Activated T-cell treated with anti-CD3 and anti-CD28 coated beads, Interleukin-2, amount 50 U/mL, for 24 hours (primary cell): ENCODE measurements at regions not wholly inside any gene's neighbourhood (a gene's known extent, or its start where the extent isn't known, plus 50 kb on each side); places are given as distances from the start of the nearest gene placed in this dataset.

Source experiments
- DNase-seq: peaks from one replicate; pipeline ENCODE4 v3.0.0-alpha.2; 2020
- H3K27ac Mint-ChIP-seq: 2 replicates; pipeline ENCODE4 v1.8.0; 2020; ENCODE audit warnings: mild to moderate bottlenecking, mixed read lengths
- H3K27me3 Mint-ChIP-seq: 2 replicates; pipeline ENCODE4 v1.8.0; 2020; ENCODE audit warnings: mixed read lengths
- H3K36me3 Mint-ChIP-seq: 2 replicates; pipeline ENCODE4 v1.8.0; 2020; ENCODE audit warnings: low read depth, mixed read lengths
- H3K4me1 Mint-ChIP-seq: 2 replicates; pipeline ENCODE4 v1.8.0; 2020; ENCODE audit warnings: low read depth, mixed read lengths
- H3K4me3 Mint-ChIP-seq: 2 replicates; pipeline ENCODE4 v1.8.0; 2020; ENCODE audit warnings: mild to moderate bottlenecking, moderate library complexity, mixed read lengths
- H3K9me3 Mint-ChIP-seq: 2 replicates; pipeline ENCODE4 v1.8.0; 2020; ENCODE audit warnings: mixed read lengths

DNA sequence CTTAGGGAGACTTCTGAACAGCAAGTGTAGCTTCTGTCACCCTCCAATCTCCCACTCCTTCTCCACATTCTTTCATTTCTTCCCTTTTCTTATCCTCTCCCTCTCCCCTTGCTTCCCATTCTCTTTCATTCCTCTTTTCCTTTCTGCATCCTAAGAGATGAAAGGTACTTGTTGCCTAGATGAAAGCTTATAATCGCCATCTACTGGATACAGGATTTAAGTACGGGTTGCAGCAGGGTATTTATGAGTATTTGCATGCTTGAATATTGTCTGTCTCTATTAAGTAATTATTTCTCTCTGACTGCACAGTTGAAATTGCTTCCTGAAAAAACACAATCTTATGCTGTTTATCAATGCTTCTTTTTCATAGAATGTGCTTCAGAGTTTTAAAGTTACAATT lies 174.0 kb upstream of the TENT5D start:
- DNase-seq, result no peak
- Mint-ChIP-seq H3K36me3 (no peaks in the 10 kb centered on the region), H3K4me1 (no peaks in the 10 kb centered on the region), H3K4me3 (no peak overlapping the region), H3K27ac (no peak overlapping the region), H3K27me3 (peaks cover 25% of the 10 kb centered on the region), H3K9me3 (no peaks in the 10 kb centered on the region)

DNA sequence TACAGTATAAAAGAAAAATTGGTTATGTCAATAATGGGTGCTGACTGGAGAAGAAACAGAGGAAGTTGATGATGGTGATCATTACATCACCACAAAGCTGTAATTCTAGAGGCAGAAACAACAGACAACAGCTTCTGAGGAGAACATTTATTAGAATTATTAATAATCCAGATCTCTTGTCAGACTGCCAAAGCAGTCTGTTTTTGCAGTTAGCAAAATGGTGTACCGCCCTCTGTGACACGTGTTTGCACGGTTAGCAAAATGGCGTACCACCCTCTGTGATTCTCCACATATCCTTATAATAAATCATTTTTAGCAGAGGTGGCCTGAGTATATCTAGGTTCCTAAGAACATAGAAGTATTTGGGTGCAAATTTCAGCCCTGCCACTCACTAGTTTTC lies 154.0 kb upstream of the TENT5D start:
- no peaks in the 10 kb centered on the region for H3K9me3 Mint-ChIP-seq
- H3K27ac Mint-ChIP-seq, result no peak overlapping the region
- H3K27me3 Mint-ChIP-seq, result peaks cover 27% of the 10 kb centered on the region
- no peak for DNase-seq
- no peak overlapping the region for H3K4me3 Mint-ChIP-seq
- no peaks in the 10 kb centered on the region for H3K36me3 Mint-ChIP-seq
- H3K4me1 Mint-ChIP-seq, result no peaks in the 10 kb centered on the region

DNA sequence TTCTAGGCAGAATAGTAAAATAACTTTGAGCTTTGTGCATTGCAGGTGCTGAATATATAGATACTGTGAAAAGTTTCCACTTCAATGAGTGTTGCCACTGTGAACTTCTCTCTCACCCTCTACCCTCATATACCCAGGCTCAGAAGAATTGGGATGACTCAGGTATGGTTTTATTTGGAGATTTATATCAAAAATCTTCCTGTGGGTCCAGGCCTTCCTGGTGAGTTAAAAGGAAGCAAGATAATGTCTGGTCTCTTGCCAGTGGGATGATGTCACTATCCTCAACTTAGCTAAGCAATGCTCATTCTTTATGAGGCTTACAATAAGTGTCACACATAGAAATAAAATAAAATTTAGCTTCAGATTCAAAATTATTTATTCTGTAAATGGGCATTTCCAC lies 153.3 kb upstream of the TENT5D start:
- peaks cover 25% of the 10 kb centered on the region for H3K27me3 Mint-ChIP-seq
- no peak overlapping the region for H3K27ac Mint-ChIP-seq
- DNase-seq, result no peak
- no peak overlapping the region for H3K4me3 Mint-ChIP-seq
- no peaks in the 10 kb centered on the region for H3K4me1 Mint-ChIP-seq
- no peaks in the 10 kb centered on the region for H3K9me3 Mint-ChIP-seq
- no peaks in the 10 kb centered on the region for H3K36me3 Mint-ChIP-seq

GRCh38 chrX:80267790-80268189 lies 152.5 kb upstream of the TENT5D start:
- Mint-ChIP-seq H3K4me1 (no peaks in the 10 kb centered on the region), H3K36me3 (no peaks in the 10 kb centered on the region), H3K27me3 (peaks cover 21% of the 10 kb centered on the region), H3K9me3 (no peaks in the 10 kb centered on the region), H3K27ac (no peak overlapping the region), H3K4me3 (no peak overlapping the region)
- no peak for DNase-seq

GRCh38 chrX:80282535-80282934 lies 137.7 kb upstream of the TENT5D start:
- Mint-ChIP-seq H3K4me3 (no peak overlapping the region), H3K36me3 (no peaks in the 10 kb centered on the region), H3K27me3 (peaks cover 20% of the 10 kb centered on the region), H3K27ac (no peak overlapping the region), H3K4me1 (no peaks in the 10 kb centered on the region), H3K9me3 (peaks cover 2% of the 10 kb centered on the region)
- DNase-seq, result no peak

- no peak overlapping the region for H3K27ac Mint-ChIP-seq
- DNase-seq, result no peak
- no peaks in the 10 kb centered on the region for H3K4me1 Mint-ChIP-seq
- no peaks in the 10 kb centered on the region for H3K9me3 Mint-ChIP-seq
- H3K27me3 Mint-ChIP-seq, result peaks cover 18% of the 10 kb centered on the region
- H3K4me3 Mint-ChIP-seq, result no peak overlapping the region
- no peaks in the 10 kb centered on the region for H3K36me3 Mint-ChIP-seq
Observed at GRCh38 chrX:80285131-80285773, 135.0 kb upstream of the TENT5D start.

GRCh38 chrX:80290834-80291233 lies 129.4 kb upstream of the TENT5D start:
- H3K27ac Mint-ChIP-seq, result no peak overlapping the region
- H3K9me3 Mint-ChIP-seq, result no peaks in the 10 kb centered on the region
- H3K4me1 Mint-ChIP-seq, result no peaks in the 10 kb centered on the region
- H3K27me3 Mint-ChIP-seq, result peaks cover 16% of the 10 kb centered on the region
- no peak for DNase-seq
- no peak overlapping the region for H3K4me3 Mint-ChIP-seq
- H3K36me3 Mint-ChIP-seq, result no peaks in the 10 kb centered on the region

- no peaks in the 10 kb centered on the region for H3K9me3 Mint-ChIP-seq
- H3K36me3 Mint-ChIP-seq, result no peaks in the 10 kb centered on the region
- no peak overlapping the region for H3K4me3 Mint-ChIP-seq
- H3K27ac Mint-ChIP-seq, result no peak overlapping the region
- H3K27me3 Mint-ChIP-seq, result peaks cover 5% of the 10 kb centered on the region
- no peak for DNase-seq
- no peaks in the 10 kb centered on the region for H3K4me1 Mint-ChIP-seq
Observed at GRCh38 chrX:80293354-80293753, 126.9 kb upstream of the TENT5D start.

GRCh38 chrX:80306007-80306406 lies 114.2 kb upstream of the TENT5D start:
- H3K4me1 Mint-ChIP-seq, result no peaks in the 10 kb centered on the region
- H3K27ac Mint-ChIP-seq, result no peak overlapping the region
- no peak for DNase-seq
- no peak overlapping the region for H3K4me3 Mint-ChIP-seq
- H3K36me3 Mint-ChIP-seq, result no peaks in the 10 kb centered on the region
- peaks cover 20% of the 10 kb centered on the region for H3K27me3 Mint-ChIP-seq
- no peaks in the 10 kb centered on the region for H3K9me3 Mint-ChIP-seq

DNA sequence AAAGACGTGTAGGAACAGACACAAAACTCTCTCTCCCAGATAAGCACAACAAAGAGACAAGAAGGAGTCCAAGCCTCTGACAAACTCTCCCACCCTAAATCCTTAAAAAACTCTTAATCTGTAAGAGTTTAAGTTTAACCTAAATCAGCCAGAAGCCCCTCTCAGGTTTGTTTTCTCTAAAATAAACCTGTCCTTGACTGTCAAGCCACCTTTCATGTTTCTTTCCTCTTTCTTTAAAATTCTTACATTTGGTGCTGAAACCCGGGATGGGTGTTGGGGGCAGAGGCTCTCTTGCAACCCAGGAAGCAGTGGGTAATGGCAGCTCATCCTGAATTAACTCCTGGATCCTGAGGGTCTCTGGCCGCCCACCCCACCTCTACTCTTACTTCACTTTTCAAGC lies 107.8 kb upstream of the TENT5D start:
- H3K27me3 Mint-ChIP-seq, result peaks cover 25% of the 10 kb centered on the region
- H3K4me3 Mint-ChIP-seq, result no peak overlapping the region
- DNase-seq, result no peak
- no peaks in the 10 kb centered on the region for H3K36me3 Mint-ChIP-seq
- no peak overlapping the region for H3K27ac Mint-ChIP-seq
- no peaks in the 10 kb centered on the region for H3K4me1 Mint-ChIP-seq
- no peaks in the 10 kb centered on the region for H3K9me3 Mint-ChIP-seq

DNA sequence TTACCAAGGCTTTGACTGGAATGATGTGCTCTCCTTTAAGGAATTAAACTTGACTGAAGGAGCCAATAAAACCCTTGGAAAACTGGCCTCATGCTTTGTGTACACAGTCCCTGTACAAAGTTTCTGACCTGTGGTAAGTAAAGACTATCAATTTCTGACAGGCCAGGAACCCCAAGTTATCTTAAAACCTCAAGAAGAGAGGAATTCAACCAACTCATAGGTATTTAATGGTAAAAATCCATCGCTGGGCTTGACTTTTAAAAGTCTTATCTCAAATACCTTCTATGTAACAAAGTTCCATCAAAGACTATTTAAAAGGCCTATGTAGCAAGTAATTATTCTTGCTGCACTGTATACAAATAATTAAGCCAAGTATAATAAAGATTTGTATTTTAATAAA lies 103.7 kb upstream of the TENT5D start:
- Mint-ChIP-seq H3K36me3 (no peaks in the 10 kb centered on the region), H3K4me1 (no peaks in the 10 kb centered on the region), H3K4me3 (no peak overlapping the region), H3K9me3 (no peaks in the 10 kb centered on the region), H3K27me3 (peaks cover 23% of the 10 kb centered on the region), H3K27ac (no peak overlapping the region)
- no peak for DNase-seq

- Mint-ChIP-seq H3K27me3 (peaks cover 28% of the 10 kb centered on the region), H3K4me1 (no peaks in the 10 kb centered on the region), H3K36me3 (no peaks in the 10 kb centered on the region), H3K4me3 (no peak overlapping the region), H3K27ac (no peak overlapping the region), H3K9me3 (no peaks in the 10 kb centered on the region)
- no peak for DNase-seq
Observed at GRCh38 chrX:80317646-80318045, 102.6 kb upstream of the TENT5D start.

GRCh38 chrX:80331285-80331684 lies 89.0 kb upstream of the TENT5D start:
- H3K27me3 Mint-ChIP-seq, result peaks cover 18% of the 10 kb centered on the region
- DNase-seq, result no peak
- H3K9me3 Mint-ChIP-seq, result no peaks in the 10 kb centered on the region
- H3K4me1 Mint-ChIP-seq, result no peaks in the 10 kb centered on the region
- no peaks in the 10 kb centered on the region for H3K36me3 Mint-ChIP-seq
- no peak overlapping the region for H3K4me3 Mint-ChIP-seq
- H3K27ac Mint-ChIP-seq, result no peak overlapping the region

DNA sequence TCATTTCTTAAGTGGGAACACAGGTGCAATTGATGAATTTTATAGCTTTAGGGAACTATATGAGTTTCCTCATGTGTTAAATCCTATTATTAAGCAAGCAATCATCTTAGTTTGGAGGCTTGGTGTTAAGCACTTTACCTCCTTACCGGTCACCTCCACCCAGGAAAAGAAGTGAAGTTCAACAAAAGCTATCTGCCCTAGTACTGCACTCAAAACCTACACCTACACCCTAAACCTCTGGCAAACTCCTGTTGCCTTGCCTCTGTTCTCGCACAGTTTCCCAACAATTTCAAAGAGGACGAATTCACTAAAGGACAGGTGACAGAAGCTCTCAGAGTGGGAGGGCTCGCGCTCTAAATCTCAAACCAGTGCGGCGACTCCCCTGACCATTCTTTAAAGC lies 85.7 kb upstream of the TENT5D start:
- no peak overlapping the region for H3K4me3 Mint-ChIP-seq
- H3K27me3 Mint-ChIP-seq, result peaks cover 18% of the 10 kb centered on the region
- no peaks in the 10 kb centered on the region for H3K9me3 Mint-ChIP-seq
- no peaks in the 10 kb centered on the region for H3K36me3 Mint-ChIP-seq
- no peak for DNase-seq
- no peaks in the 10 kb centered on the region for H3K4me1 Mint-ChIP-seq
- H3K27ac Mint-ChIP-seq, result no peak overlapping the region

DNA sequence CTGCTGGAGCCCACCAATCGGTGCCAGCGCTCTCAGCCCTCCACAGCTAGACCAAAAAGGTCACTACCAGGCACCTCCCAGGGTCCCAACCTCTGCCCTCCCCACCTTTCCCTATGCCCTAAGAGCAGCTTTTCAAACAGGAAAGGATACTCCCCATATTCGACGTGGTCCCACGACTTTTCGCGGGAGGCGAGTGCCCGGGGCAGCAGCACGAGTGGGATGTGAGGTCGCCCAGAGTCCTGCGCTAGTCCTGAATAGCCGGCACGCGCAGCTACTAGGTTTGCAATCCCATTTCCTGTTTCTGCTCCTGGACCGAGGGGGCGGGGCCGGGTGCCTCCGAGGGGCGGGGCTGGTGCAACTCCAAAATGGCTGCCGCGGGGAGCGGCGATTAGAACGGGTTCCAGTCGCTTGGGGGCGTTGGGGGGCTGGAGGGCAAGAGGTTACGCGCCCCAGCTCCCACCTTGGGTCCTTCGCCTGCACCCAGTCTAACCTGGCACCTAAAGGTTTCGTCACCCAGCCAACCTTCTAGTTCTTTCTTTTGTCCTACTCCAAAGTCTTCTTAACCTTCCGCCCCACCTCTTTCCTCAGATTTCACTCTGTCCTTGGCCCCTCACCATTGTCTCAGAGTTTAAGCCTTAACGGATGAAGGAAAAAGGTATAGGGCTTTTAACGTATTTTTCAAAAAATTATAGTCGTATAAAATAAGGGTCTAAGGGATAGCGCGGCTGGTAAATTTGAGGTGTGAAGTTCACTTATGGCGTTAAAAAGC lies 85.0 kb upstream of the TENT5D start:
- Mint-ChIP-seq H3K4me1 (no peaks in the 10 kb centered on the region), H3K4me3 (no peak overlapping the region), H3K9me3 (no peaks in the 10 kb centered on the region), H3K27me3 (peaks cover 15% of the 10 kb centered on the region), H3K27ac (no peak overlapping the region), H3K36me3 (no peaks in the 10 kb centered on the region)
- DNase-seq, result peak; percentile 33
